Keratinocyte (primary cell): ENCODE measurements at regions not wholly inside any gene's neighbourhood (a gene's known extent, or its start where the extent isn't known, plus 50 kb on each side); places are given as distances from the start of the nearest gene placed in this dataset.

Experiments used
- DNase-seq: peaks from one replicate; pipeline ENCODE4 v3.0.0-alpha.2; 2011; ENCODE audit warnings: low read depth, missing footprints, low spot score
- FAIRE-seq: peaks from 2 replicates; lab custom pipeline; 2011; peaks lifted over from hg19 to GRCh38; lab: Jason Lieb, UNC
- H2AFZ ChIP-seq: 2 replicates; pipeline ENCODE4 v1.6.0; 2012; ENCODE audit warnings: low read length, control low read depth, inconsistent platforms; ENCODE audit not compliant: control insufficient read depth
- H3K27ac ChIP-seq: 2 replicates; pipeline ENCODE4 v1.5.1; 2011; ENCODE audit warnings: low read length; ENCODE audit not compliant: control insufficient read depth, insufficient read depth
- H3K27me3 ChIP-seq: 3 replicates; pipeline ENCODE4 v1.6.0; 2011; ENCODE audit warnings: low read length; ENCODE audit not compliant: control insufficient read depth, insufficient read depth; ENCODE audit errors: extremely low read depth
- H3K36me3 ChIP-seq, 2 experiments: 2 replicates in 1 of 2; 3 replicates in 1 of 2; pipeline ENCODE4 v1.5.1; 2011; ENCODE audit warnings: low read length in 2 of 2, mild to moderate bottlenecking in 1 of 2; ENCODE audit not compliant: control insufficient read depth in 2 of 2, insufficient read depth in 2 of 2; ENCODE audit errors: extremely low read depth in 1 of 2
- H3K4me1 ChIP-seq: 3 replicates; pipeline ENCODE4 v1.5.1; 2011; ENCODE audit warnings: low read length; ENCODE audit not compliant: control insufficient read depth, insufficient read depth; ENCODE audit errors: extremely low read depth
- H3K4me2 ChIP-seq: 3 replicates; pipeline ENCODE4 v1.6.0; 2011; ENCODE audit warnings: low read depth, low read length; ENCODE audit not compliant: control insufficient read depth, insufficient read depth; ENCODE audit errors: extremely low read depth
- H3K4me3 ChIP-seq, 3 experiments: fragments of 200-600 bp in 1 of 3; sonication (generic) in 1 of 3; 2 replicates in 2 of 3; 3 replicates in 1 of 3; pipeline ENCODE4 v1.5.1; 2011 to 2016; ENCODE audit warnings: low read length in 3 of 3, mild to moderate bottlenecking in 3 of 3, control low read depth in 2 of 3, inconsistent platforms in 1 of 3, low read depth in 1 of 3, mixed read lengths in 1 of 3, mixed run types in 1 of 3, moderate library complexity in 1 of 3; ENCODE audit not compliant: control insufficient read depth in 2 of 3, insufficient read depth in 2 of 3; ENCODE audit errors: extremely low read depth in 1 of 3
- H3K79me2 ChIP-seq: 2 replicates; pipeline ENCODE4 v1.6.0; 2012; ENCODE audit warnings: low read length; ENCODE audit not compliant: control insufficient read depth, insufficient read depth
- H3K9ac ChIP-seq: 3 replicates; pipeline ENCODE4 v1.6.0; 2011; ENCODE audit warnings: low read length; ENCODE audit not compliant: control insufficient read depth, insufficient read depth; ENCODE audit errors: extremely low read depth
- H3K9me1 ChIP-seq: 3 replicates; pipeline ENCODE4 v1.6.0; 2011; ENCODE audit warnings: low read length; ENCODE audit not compliant: control insufficient read depth, insufficient read depth; ENCODE audit errors: extremely low read depth
- H3K9me3 ChIP-seq: 2 replicates; pipeline ENCODE4 v1.5.1; 2012; ENCODE audit warnings: low read depth, low read length; ENCODE audit not compliant: control insufficient read depth
- H4K20me1 ChIP-seq: 3 replicates; pipeline ENCODE4 v1.6.0; 2011; ENCODE audit warnings: low read length; ENCODE audit not compliant: control insufficient read depth, insufficient read depth; ENCODE audit errors: extremely low read depth
- EZH2 ChIP-seq: IDR thresholded peaks from one replicate; pipeline ENCODE4 v1.6.1; 2012; ENCODE audit warnings: inconsistent platforms, mild to moderate bottlenecking, low read length, moderate library complexity
- dilution Hi-C: fragments of 300-500 bp; cut with MboI; formaldehyde crosslinking; loops from one replicate; pipeline ENCODE4 v1.7.0; 2020; ENCODE audit warnings: low sequenced_read_pairs; ENCODE audit not compliant: extremely low pct_ligation_motif_present
- TF ChIP-seq, protein P1 (sequence below), 3 experiments: IDR thresholded peaks in 1 of 3; conservative IDR thresholded peaks in 1 of 3; optimal IDR thresholded peaks in 1 of 3; 2 replicates in 2 of 3; 3 replicates in 1 of 3; pipeline versions ENCODE3 to v1.5.1; 2011; ENCODE audit warnings: low read length in 3 of 3, mild to moderate bottlenecking in 3 of 3, moderate library complexity in 2 of 3, control low read depth in 1 of 3, inconsistent platforms in 1 of 3; ENCODE audit not compliant: insufficient read depth in 2 of 3; ENCODE audit errors: extremely low read depth in 1 of 3

DNA sequence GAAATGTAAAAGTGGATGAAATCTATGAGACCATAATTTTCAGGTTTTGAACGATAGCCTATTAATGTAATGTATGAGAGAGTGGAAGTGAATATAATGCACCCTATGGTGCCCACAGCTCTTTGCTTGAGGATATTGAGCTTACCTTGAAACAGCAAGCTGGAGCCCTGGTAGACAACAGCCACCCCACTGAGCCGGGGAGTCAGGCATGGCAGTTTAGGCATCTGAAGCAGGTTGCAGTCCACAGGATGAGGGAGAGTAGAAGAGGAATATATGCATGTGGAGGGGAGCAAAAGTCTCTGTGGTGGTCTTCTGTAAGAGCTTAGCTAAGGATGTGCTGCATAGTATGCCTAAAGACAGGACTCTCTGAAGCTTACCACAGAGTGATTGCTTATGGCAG is 817.3 kb downstream of the DNAJB9 start:
- Histone ChIP-seq H3K27me3 (no peaks in the 10 kb centered on the region), H3K9ac (no peak overlapping the region), H3K27ac (no peak overlapping the region), H3K4me3 (no peak overlapping the region), H3K4me2 (no peak overlapping the region), H3K9me3 (no peaks in the 10 kb centered on the region), H2AFZ (no peak overlapping the region), H3K9me1 (no peaks in the 10 kb centered on the region), H3K36me3 (no peaks in the 10 kb centered on the region), H3K79me2 (no peaks in the 10 kb centered on the region), H4K20me1 (no peaks in the 10 kb centered on the region), H3K4me1 (no peaks in the 10 kb centered on the region)
- no peak for DNase-seq
- TF ChIP-seq, protein P1, sequence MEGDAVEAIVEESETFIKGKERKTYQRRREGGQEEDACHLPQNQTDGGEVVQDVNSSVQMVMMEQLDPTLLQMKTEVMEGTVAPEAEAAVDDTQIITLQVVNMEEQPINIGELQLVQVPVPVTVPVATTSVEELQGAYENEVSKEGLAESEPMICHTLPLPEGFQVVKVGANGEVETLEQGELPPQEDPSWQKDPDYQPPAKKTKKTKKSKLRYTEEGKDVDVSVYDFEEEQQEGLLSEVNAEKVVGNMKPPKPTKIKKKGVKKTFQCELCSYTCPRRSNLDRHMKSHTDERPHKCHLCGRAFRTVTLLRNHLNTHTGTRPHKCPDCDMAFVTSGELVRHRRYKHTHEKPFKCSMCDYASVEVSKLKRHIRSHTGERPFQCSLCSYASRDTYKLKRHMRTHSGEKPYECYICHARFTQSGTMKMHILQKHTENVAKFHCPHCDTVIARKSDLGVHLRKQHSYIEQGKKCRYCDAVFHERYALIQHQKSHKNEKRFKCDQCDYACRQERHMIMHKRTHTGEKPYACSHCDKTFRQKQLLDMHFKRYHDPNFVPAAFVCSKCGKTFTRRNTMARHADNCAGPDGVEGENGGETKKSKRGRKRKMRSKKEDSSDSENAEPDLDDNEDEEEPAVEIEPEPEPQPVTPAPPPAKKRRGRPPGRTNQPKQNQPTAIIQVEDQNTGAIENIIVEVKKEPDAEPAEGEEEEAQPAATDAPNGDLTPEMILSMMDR (optimal IDR thresholded peaks at IDR 0.05 in 1 of 3, IDR thresholded peaks at IDR 0.05 in 1 of 3, conservative IDR thresholded peaks at IDR 0.05 in 1 of 3; ENCODE audit: extremely low read depth in 1 of 3, insufficient read depth in 2 of 3, low read length in 3 of 3), result no peak
- TF ChIP-seq EZH2, result no peak
- dilution Hi-C loops, result no loop called here
- no peak for FAIRE-seq

DNA sequence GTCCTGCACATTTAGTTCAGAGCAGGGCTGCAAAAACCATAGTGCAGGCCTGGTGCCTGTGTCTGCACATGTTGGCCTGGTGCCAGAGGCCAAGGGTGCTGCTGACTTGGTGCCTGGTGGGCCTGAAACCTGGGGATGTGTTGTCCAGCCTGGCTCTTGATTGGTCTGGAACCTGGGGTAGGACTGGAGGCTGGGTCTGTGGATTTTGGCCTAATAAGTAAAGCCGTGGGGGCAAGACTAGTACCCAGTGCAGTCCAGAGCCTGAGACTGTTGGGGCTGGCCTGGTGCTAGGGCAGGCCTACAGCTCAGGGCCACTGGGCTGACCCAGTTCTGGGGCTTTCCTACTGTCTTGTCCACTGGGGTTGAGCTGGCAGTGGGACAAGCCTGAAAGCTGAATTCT is 817.9 kb downstream of the DNAJB9 start:
- no peaks in the 10 kb centered on the region for H3K9me1 ChIP-seq
- no peak for FAIRE-seq
- DNase-seq, result no peak
- no peaks in the 10 kb centered on the region for H4K20me1 ChIP-seq
- TF ChIP-seq, protein P1 (optimal IDR thresholded peaks at IDR 0.05 in 1 of 3, IDR thresholded peaks at IDR 0.05 in 1 of 3, conservative IDR thresholded peaks at IDR 0.05 in 1 of 3; ENCODE audit: extremely low read depth in 1 of 3, insufficient read depth in 2 of 3, low read length in 3 of 3), result no peak
- no peak for TF ChIP-seq EZH2
- H3K27ac ChIP-seq, result no peak overlapping the region
- no peaks in the 10 kb centered on the region for H3K36me3 ChIP-seq
- H3K9ac ChIP-seq, result no peak overlapping the region
- H3K9me3 ChIP-seq, result no peaks in the 10 kb centered on the region
- H3K79me2 ChIP-seq, result no peaks in the 10 kb centered on the region
- H3K4me3 ChIP-seq, result no peak overlapping the region
- H3K4me2 ChIP-seq, result no peak overlapping the region
- dilution Hi-C loops, result no loop called here
- no peak overlapping the region for H2AFZ ChIP-seq
- H3K27me3 ChIP-seq, result no peaks in the 10 kb centered on the region
- no peaks in the 10 kb centered on the region for H3K4me1 ChIP-seq
